HUES48 (cell line): ENCODE measurements at regions not wholly inside any gene's neighbourhood (a gene's known extent, or its start where the extent isn't known, plus 50 kb on each side); places are given as distances from the start of the nearest gene placed in this dataset.

Experiments
- H3K27ac ChIP-seq: one replicate; pipeline ENCODE4 v1.7.0; 2013; ENCODE audit warnings: low read depth, low read length, inconsistent platforms
- H3K27me3 ChIP-seq: 2 replicates; pipeline ENCODE4 v1.6.1; 2013; ENCODE audit warnings: mild to moderate bottlenecking, low read length; ENCODE audit not compliant: control insufficient read depth, insufficient read depth
- H3K36me3 ChIP-seq: 2 replicates; pipeline ENCODE4 v1.6.1; 2013; ENCODE audit warnings: low read length; ENCODE audit not compliant: control insufficient read depth, insufficient read depth
- H3K4me1 ChIP-seq: 2 replicates; pipeline ENCODE4 v1.6.1; 2013; ENCODE audit warnings: mild to moderate bottlenecking, low read length; ENCODE audit not compliant: control insufficient read depth, insufficient read depth
- H3K4me3 ChIP-seq: 2 replicates; pipeline ENCODE4 v1.5.1; 2013; ENCODE audit warnings: mild to moderate bottlenecking, low read depth, low read length
- H3K9ac ChIP-seq: 2 replicates; pipeline ENCODE4 v1.6.1; 2013; ENCODE audit warnings: mild to moderate bottlenecking, low read depth, low read length, moderate library complexity
- H3K9me3 ChIP-seq: 2 replicates; pipeline ENCODE4 v1.6.1; 2013; ENCODE audit warnings: low read length; ENCODE audit not compliant: control insufficient read depth, insufficient read depth

DNA sequence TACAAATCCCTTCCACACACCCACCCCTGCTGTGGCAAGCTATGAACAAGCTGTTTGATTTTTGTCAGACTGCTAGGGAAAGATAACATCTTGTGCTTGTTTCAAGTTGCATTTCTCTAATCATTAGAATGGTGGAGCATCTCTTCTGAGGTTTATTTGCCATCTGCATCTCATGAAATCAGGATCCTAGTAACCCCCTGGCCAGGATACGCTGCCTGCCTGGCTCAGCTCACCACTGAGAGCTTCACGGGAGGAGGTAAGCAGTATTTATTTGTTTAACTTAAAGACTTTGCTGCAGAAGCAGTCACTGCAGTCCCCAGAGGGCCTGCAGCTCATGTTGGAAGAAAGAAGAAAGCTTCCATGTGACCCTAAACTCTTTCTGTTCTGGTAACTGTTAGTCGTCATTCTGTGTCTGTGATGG is 83.3 kb upstream of the CXCL14 start:
- Histone ChIP-seq H3K27me3 (no peaks in the 10 kb centered on the region), H3K9me3 (peaks cover 18% of the 10 kb centered on the region), H3K27ac (no peak overlapping the region), H3K9ac (no peak overlapping the region), H3K4me1 (no peaks in the 10 kb centered on the region), H3K36me3 (no peaks in the 10 kb centered on the region), H3K4me3 (no peak overlapping the region)

DNA sequence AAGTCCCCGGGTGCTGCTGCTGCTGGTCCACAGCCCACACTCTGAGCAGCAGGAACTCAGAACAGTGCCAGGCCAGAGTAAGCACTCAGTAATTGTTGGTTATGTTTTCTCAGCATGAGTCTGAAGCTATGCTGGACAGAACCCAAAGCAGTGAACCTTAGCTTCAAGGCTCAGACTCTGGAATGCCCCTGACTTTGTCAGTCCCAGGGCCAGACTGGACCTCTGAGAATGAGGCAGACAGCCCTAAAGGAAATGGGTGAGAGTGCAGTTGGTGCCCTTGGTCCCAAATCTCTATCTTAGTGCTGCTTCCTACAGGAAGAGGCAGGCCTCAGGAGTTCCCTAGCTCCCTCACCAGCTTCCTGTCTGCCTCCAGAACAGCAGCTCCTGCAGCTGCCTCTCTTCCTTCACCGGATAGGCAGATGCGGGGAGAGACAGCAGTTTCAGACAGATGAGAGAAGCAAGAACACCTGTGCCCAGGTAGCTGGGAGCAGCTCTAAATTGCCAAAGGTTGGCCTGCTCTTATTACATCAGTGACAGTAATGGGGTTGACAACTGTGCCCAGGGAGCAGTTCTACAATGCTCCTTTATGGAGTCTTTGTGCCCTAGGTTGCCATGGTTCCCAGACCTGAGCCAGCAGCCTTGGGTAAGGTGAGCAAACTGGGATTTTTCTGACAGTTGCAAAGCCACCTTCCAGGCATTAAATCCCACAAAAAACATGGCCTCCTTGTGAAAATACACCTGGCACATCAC is 82.2 kb upstream of the CXCL14 start:
- no peaks in the 10 kb centered on the region for H3K27me3 ChIP-seq
- no peak overlapping the region for H3K27ac ChIP-seq
- no peaks in the 10 kb centered on the region for H3K4me1 ChIP-seq

DNA sequence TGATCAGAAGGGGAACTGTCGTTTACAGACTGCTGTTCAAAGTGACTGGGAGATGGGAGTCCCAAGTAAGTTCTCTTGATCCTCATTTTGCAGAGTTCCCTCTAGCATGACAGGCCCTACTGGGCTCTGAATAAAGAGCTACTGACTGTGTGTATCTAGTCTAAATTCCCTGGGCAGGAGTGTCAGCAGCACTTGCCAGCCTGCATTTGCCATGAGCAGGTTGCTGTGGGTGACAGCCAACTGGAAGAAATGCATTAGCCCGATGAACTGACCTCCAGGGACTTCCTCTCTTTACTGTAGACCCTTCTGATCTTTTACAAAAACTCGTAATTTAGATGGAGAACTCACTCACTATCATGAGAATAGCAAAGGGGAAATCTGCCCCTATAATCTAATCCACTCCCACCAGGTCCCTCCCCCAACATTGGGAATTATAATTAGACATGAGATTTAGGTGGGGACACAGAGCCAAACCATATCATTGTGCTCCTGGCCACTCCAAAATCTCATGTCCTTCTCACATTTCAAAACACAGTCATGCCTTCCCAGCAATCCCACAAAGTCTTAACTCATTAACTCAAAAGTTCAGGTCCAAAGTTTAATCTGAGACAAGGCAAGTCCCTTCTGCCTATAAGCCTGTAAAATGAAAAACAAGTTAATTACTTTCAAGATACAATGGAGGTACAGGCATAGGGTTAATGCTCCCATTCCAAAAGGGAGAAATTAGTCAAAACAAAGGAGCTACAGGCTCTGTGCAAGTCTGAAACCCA is 78.9 kb upstream of the CXCL14 start:
- Histone ChIP-seq H3K9ac (no peak overlapping the region), H3K4me3 (no peak overlapping the region), H3K4me1 (no peaks in the 10 kb centered on the region), H3K36me3 (no peaks in the 10 kb centered on the region), H3K27ac (no peak overlapping the region), H3K9me3 (peaks cover 18% of the 10 kb centered on the region), H3K27me3 (no peaks in the 10 kb centered on the region)

More for the DNA sequence above, 82.2 kb upstream of the CXCL14 start:
- Histone ChIP-seq H3K36me3 (no peaks in the 10 kb centered on the region), H3K9ac (no peak overlapping the region), H3K9me3 (peaks cover 18% of the 10 kb centered on the region), H3K4me3 (no peak overlapping the region)

DNA sequence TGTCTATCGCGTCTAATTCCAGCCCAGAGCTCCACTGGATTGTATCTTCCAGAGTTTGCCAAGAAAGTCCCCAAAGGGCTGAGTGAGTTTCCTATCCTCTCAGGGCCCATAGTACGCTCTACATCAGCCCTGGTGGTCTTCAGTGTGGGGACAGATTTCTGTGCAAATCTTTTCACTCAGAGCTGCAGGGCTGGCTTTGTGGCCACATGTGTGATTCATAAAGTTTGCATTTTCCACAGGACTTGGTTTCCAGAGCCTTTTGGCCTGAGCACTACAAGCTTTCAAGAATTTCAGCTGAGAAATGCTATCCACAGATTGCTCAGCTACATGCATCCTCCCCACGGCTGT is 76.7 kb upstream of the CXCL14 start:
- Histone ChIP-seq H3K4me1 (no peaks in the 10 kb centered on the region), H3K27me3 (no peaks in the 10 kb centered on the region), H3K27ac (no peak overlapping the region), H3K36me3 (no peaks in the 10 kb centered on the region), H3K4me3 (no peak overlapping the region), H3K9me3 (peaks cover 18% of the 10 kb centered on the region), H3K9ac (no peak overlapping the region)

DNA sequence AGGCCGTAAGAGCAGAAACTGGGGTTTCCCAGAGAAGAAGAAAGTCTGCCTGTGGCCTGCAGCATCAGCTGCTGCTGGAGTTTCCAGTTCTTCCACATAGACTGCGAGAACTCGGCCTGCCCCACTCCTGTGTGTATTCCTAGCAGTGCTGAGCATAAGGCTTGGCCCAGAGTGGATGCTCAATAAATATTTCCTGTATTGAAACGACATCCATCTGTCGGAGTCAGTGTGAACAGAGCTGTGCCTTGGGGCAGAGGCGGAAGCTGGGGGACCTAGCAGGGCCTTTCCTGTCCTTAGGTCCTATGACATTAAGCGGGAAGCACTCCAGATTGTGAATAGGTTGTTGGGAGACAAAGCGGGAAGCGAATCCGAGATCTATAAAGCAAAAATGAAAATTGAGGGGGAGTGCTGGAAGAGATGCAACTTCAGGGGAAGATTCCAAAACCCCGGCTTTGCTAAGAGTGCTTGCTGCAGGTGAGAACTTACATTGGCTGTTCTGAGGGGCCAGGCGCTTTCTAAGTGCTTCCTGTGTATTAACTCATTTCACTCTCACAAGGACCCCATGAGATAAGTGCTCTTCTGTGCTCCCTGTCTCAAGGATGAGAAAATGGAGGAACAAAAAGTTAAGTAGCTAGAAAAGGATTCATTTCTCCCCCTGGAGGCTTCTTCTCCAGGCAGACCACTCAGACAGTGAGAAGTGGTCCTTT is 76.1 kb upstream of the CXCL14 start:
- Histone ChIP-seq H3K4me3 (no peak overlapping the region), H3K27me3 (no peaks in the 10 kb centered on the region), H3K4me1 (no peaks in the 10 kb centered on the region), H3K9me3 (peaks cover 18% of the 10 kb centered on the region), H3K9ac (no peak overlapping the region), H3K27ac (no peak overlapping the region), H3K36me3 (no peaks in the 10 kb centered on the region)

DNA sequence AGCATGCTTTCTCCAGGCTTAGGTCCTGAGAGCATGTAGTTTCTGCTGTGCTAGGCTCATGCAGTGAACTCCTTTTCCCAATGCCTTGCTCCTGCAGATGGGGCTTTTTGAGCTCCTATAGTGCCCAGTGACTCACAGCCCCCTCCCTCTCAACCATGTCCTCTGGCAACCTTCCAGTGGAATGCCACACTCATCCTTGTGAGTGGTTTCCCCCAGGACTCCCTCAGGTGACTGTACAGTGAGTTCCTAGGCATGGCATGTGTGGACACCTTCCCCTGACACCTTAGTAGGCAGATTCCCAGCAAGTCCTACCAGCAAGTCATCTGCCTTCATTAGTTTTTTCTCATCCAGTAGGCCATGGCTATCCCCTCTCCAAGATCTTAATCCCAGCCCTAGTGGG is 72.4 kb upstream of the CXCL14 start:
- Histone ChIP-seq H3K36me3 (no peaks in the 10 kb centered on the region), H3K4me1 (no peaks in the 10 kb centered on the region), H3K4me3 (no peak overlapping the region), H3K27ac (no peak overlapping the region), H3K27me3 (no peaks in the 10 kb centered on the region), H3K9ac (no peak overlapping the region), H3K9me3 (no peaks in the 10 kb centered on the region)

DNA sequence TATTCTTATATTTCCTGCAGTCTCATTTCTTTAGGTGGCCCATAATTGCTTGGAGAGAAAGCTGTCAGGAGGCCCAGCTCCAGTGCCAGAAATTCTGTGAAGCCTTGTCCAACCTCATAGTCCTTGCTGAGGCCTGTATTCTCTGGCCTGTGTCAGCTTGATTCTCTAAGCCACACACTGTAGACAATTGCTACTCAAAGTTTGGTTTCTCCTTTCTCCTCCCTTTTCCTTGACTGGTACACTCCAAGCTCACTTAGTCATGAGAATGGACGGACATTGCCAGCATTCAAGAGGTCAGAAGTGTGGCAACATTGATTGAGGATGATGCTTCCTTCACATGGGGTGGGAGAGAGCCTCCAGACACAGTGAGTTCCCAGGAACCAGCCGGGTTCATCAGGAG is 71.3 kb upstream of the CXCL14 start:
- Histone ChIP-seq H3K4me1 (no peaks in the 10 kb centered on the region), H3K36me3 (no peaks in the 10 kb centered on the region), H3K27ac (no peak overlapping the region), H3K9ac (no peak overlapping the region), H3K4me3 (no peak overlapping the region), H3K9me3 (no peaks in the 10 kb centered on the region), H3K27me3 (no peaks in the 10 kb centered on the region)

DNA sequence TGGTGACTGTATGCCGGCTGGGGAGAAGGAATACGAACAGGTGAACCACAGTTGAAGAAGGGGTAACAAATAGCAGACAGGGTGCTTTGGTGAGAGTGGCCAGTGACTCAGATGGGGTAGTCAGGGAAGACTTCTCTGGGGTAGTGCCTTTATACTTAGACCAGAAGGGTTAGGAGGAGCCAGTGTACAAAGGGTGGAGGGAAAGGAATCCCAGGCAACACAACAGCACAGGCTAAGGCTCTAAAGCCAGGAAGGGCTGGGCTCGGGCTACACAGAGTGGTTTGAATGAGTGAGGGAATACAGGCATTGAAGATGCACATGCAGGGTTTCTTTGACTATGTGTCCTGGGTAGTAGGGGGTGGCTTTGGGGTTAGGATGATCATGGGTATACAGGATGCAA is 70.6 kb upstream of the CXCL14 start:
- Histone ChIP-seq H3K9me3 (no peaks in the 10 kb centered on the region), H3K27ac (no peak overlapping the region), H3K4me1 (no peaks in the 10 kb centered on the region), H3K4me3 (no peak overlapping the region), H3K27me3 (no peaks in the 10 kb centered on the region), H3K9ac (no peak overlapping the region), H3K36me3 (no peaks in the 10 kb centered on the region)

DNA sequence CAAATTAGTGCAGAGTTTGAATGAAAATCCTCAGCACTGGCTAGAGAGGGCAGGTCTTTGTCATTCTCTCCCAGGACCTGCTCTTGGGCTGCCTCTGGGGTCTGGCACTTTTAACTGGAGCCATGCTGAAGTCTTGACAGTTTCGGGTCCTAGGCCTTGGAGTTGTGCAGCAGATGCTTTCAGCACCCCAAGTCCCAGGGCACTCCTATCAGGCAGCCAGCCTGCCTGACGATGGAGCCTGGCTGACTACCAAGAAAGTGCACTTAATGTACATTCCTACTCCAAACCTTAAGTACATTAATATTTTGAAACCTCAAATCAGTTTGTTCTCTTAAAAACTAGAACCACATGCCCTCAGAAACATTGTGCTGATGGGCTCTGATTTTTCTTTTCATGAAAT is 69.3 kb upstream of the CXCL14 start:
- H3K36me3 ChIP-seq = no peaks in the 10 kb centered on the region
- H3K9me3 ChIP-seq = no peaks in the 10 kb centered on the region
- H3K27ac ChIP-seq = no peak overlapping the region
- no peaks in the 10 kb centered on the region for H3K27me3 ChIP-seq
- H3K9ac ChIP-seq = no peak overlapping the region
- H3K4me1 ChIP-seq = no peaks in the 10 kb centered on the region
- no peak overlapping the region for H3K4me3 ChIP-seq

DNA sequence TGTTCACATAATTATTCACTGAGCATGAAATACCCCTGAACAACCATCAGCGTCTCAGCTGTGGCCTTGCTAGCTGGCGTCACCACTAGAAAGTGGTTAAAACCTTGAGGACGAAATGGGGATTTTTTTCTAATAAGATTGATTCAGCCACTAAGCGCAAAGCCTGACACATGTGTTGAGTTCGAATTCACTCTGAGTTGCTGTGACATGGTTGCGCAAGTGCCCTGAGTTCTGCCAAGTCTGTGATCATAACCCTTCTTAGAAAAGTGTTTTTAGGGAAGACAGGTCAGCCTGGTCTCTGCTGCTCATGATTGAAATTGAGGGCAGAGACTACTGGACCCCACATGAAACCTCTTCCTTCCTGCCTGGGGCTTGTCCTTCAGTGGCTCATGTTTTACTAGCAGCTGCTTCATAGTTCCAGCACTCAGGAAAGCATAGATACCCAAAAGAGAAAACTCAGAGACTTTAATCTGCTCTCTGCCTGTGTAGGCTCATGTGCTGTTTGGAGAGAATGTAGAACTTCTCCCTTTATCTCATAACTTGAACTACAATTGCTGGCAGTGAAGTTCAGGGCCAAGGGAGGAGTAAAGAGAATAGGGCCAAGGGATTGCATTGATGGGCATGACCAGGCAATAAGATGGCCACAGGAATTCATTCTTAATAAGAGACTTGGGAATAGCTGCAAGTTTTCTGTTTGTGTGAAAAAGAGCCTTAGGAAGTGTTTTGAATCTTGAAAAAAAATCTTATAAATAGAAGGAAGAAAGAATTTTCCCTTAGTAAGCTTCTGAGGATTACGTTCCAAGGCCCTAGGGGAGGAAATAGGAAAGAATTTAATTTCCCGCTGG is 66.8 kb upstream of the CXCL14 start:
- no peaks in the 10 kb centered on the region for H3K27me3 ChIP-seq
- no peaks in the 10 kb centered on the region for H3K4me1 ChIP-seq
- no peak overlapping the region for H3K4me3 ChIP-seq
- H3K27ac ChIP-seq = no peak overlapping the region
- H3K9me3 ChIP-seq = no peaks in the 10 kb centered on the region
- no peak overlapping the region for H3K9ac ChIP-seq
- no peaks in the 10 kb centered on the region for H3K36me3 ChIP-seq
